ENCODE measurements at regions not wholly inside any gene's neighbourhood (a gene's known extent, or its start where the extent isn't known, plus 50 kb on each side); places are given as distances from the start of the nearest gene placed in this dataset.

DNA sequence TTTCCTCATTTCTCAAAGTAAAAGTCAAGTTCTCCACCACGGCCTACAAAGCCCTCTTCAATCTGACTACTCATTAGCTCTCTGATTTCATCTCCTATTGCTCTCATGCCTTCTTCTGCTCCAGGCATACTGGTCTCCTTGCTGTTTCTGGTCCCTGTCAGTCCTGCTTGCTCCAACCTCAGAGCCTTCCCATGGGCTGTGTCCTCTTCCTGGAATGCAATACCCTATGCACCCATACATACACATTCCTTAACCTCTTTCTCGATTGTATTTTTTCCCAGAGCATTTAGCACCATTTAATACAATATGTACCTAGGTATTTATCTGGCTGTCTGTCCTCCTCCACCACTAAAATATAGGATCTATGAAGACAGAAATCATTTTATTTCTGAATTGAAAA, 385.2 kb downstream of the GASK1B start:
- H3K27ac Mint-ChIP-seq: no peak overlapping the region
- H3K4me1 Mint-ChIP-seq (ENCODE audit: unreplicated experiment): no peaks in the 10 kb centered on the region
- H3K36me3 Mint-ChIP-seq: no peaks in the 10 kb centered on the region
- no peak overlapping the region for H3K4me3 Mint-ChIP-seq
- no peaks in the 10 kb centered on the region for H3K27me3 Mint-ChIP-seq
- no peak for DNase-seq (ENCODE audit: extremely low spot score, unreplicated experiment)
- TF ChIP-seq, protein P1, sequence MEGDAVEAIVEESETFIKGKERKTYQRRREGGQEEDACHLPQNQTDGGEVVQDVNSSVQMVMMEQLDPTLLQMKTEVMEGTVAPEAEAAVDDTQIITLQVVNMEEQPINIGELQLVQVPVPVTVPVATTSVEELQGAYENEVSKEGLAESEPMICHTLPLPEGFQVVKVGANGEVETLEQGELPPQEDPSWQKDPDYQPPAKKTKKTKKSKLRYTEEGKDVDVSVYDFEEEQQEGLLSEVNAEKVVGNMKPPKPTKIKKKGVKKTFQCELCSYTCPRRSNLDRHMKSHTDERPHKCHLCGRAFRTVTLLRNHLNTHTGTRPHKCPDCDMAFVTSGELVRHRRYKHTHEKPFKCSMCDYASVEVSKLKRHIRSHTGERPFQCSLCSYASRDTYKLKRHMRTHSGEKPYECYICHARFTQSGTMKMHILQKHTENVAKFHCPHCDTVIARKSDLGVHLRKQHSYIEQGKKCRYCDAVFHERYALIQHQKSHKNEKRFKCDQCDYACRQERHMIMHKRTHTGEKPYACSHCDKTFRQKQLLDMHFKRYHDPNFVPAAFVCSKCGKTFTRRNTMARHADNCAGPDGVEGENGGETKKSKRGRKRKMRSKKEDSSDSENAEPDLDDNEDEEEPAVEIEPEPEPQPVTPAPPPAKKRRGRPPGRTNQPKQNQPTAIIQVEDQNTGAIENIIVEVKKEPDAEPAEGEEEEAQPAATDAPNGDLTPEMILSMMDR (conservative IDR thresholded peaks at IDR 0.05): no peak
- no peaks in the 10 kb centered on the region for H3K9me3 Mint-ChIP-seq

DNA sequence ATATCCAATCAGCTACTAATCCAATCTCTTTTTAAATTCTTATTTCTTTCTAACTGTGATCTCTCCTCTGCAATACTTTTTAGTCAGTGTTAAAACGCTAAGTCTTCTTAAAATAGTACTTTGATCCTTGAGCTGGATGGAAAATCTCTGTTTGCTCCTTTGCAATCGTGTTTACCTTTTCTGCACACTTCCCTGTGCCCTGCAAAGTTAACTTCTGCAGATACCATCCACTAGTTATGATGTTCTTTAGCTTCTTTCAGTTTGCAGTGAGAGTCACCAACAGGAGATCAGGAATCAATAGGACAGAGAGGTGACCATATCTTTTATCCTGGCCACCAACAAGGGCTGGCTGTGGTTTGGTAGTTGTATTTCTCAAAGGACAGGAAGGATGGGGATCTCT, 391.5 kb downstream of the GASK1B start:
- Mint-ChIP-seq H3K9me3 (no peaks in the 10 kb centered on the region), H3K4me1 (ENCODE audit: unreplicated experiment) (no peaks in the 10 kb centered on the region), H3K36me3 (no peaks in the 10 kb centered on the region), H3K4me3 (no peak overlapping the region), H3K27me3 (no peaks in the 10 kb centered on the region), H3K27ac (no peak overlapping the region)
- no peak for DNase-seq (ENCODE audit: extremely low spot score, unreplicated experiment)
- TF ChIP-seq, protein P1 (conservative IDR thresholded peaks at IDR 0.05): no peak

DNA sequence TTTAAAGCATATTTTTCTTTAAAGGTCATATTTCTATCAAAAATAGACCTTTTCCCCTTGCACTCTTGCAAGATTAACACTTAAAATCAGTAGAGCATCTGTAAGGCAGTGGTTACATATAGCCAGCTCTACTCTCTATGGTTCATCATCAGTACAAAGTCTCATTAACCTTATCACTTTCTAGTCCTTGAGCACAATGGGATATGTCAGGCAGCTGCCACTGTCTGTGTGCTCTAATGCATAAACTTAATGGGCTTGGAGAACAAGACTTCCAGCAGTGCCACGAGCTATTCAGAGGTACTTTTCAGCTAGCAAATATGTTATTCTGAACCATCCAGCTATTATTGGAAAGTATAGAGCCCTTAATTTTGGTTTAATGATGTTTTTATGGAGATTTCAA, 393.7 kb downstream of the GASK1B start:
- no peaks in the 10 kb centered on the region for H3K36me3 Mint-ChIP-seq
- H3K4me3 Mint-ChIP-seq: no peak overlapping the region
- no peaks in the 10 kb centered on the region for H3K9me3 Mint-ChIP-seq
- TF ChIP-seq, protein P1 (conservative IDR thresholded peaks at IDR 0.05): no peak
- H3K4me1 Mint-ChIP-seq (ENCODE audit: unreplicated experiment): no peaks in the 10 kb centered on the region
- no peaks in the 10 kb centered on the region for H3K27me3 Mint-ChIP-seq
- no peak for DNase-seq (ENCODE audit: extremely low spot score, unreplicated experiment)
- H3K27ac Mint-ChIP-seq: no peak overlapping the region

DNA sequence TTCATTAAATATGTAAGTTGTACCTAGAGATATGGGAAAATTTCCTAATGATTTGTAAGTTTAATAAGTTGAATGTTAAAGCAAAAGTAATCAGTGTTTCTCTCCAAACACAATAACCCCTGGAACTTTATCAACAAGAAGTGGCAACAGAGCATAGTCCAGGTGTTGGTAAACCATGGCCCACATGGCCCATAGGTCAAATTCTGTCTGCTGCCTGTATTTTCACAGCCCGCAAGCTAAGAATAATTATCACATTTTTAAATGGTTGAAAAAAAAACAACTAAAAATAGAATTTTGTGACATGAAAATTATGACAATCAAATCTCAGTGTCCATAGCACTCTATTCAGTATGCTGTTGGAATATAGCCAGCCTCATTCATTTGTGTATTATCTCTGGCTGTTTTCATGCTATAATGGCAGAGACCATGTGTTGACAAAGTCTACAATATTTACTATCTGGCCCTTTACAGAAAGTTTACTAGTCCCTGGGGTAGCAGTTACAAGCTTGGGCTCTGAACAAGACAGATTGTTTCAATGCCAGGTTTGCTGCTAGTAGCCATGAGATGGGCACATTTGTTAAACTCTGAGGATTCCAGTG, 395.8 kb downstream of the GASK1B start:
- H3K9me3 Mint-ChIP-seq: no peaks in the 10 kb centered on the region
- no peak for DNase-seq (ENCODE audit: extremely low spot score, unreplicated experiment)
- H3K4me1 Mint-ChIP-seq (ENCODE audit: unreplicated experiment): no peaks in the 10 kb centered on the region
- H3K27ac Mint-ChIP-seq: no peak overlapping the region
- H3K36me3 Mint-ChIP-seq: no peaks in the 10 kb centered on the region
- no peaks in the 10 kb centered on the region for H3K27me3 Mint-ChIP-seq
- TF ChIP-seq, protein P1 (conservative IDR thresholded peaks at IDR 0.05): no peak
- no peak overlapping the region for H3K4me3 Mint-ChIP-seq

DNA sequence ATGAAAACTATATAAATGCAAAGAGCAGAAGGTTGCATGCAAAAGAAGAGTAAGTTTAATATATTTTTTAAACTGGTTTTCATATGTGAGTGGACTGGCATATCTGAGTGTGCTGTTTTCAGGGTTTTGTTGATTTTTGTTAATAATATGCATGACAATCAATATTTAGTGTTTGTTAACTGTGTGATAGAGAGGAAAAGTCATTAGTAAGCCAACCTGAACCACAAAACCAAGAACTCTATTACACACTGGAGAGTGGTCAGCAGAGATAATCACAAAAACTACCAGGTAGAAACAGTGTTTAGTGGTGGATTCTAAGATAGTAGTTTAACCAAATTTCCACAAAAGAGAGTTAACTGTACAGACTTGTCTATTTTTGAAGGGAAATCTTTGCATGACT, 396.9 kb downstream of the GASK1B start:
- Mint-ChIP-seq H3K27me3 (no peaks in the 10 kb centered on the region), H3K4me1 (ENCODE audit: unreplicated experiment) (no peaks in the 10 kb centered on the region), H3K27ac (no peak overlapping the region), H3K4me3 (no peak overlapping the region), H3K9me3 (no peaks in the 10 kb centered on the region), H3K36me3 (no peaks in the 10 kb centered on the region)
- TF ChIP-seq, protein P1 (conservative IDR thresholded peaks at IDR 0.05): no peak
- DNase-seq (ENCODE audit: extremely low spot score, unreplicated experiment): no peak

DNA sequence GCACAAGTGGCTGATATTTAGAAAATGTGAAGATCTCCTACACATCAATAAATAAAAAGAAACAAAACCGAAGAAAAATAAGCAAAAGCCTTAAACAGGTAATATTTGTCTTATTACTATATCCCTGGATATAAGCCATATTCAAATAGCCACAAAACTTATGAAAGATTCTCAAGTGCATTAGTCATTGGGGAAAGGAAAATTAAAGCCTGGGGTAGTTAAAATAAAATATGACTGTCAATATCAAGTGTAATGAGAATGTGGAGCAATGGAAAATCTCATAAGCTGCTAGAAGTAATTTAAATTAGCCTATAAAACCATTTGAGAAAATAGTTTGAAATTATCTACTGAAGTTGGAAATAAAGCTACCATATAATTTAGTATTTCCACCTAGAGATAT, 399.9 kb downstream of the GASK1B start:
- Mint-ChIP-seq H3K4me1 (ENCODE audit: unreplicated experiment) (no peaks in the 10 kb centered on the region), H3K9me3 (no peaks in the 10 kb centered on the region), H3K36me3 (no peaks in the 10 kb centered on the region), H3K4me3 (no peak overlapping the region), H3K27me3 (no peaks in the 10 kb centered on the region), H3K27ac (no peak overlapping the region)
- TF ChIP-seq, protein P1 (conservative IDR thresholded peaks at IDR 0.05): no peak
- DNase-seq (ENCODE audit: extremely low spot score, unreplicated experiment): no peak
